OCI-LY1 (cell line): ENCODE measurements at regions not wholly inside any gene's neighbourhood (a gene's known extent, or its start where the extent isn't known, plus 50 kb on each side); places are given as distances from the start of the nearest gene placed in this dataset.
"Not testable (repeated sequence)": the region's sequence is repeated elsewhere in the genome, so short reads cannot be mapped to it uniquely, and the experiment has no call there.

Source experiments
- H2AFZ ChIP-seq: fragments of 200-600 bp; sonication (generic), shearing (Covaris generic); 2 replicates; pipeline ENCODE4 v1.6.0; 2014; ENCODE audit warnings: antibody characterized with exemption, mild to moderate bottlenecking, low read length
- H3F3A ChIP-seq: fragments of 200-600 bp; sonication (generic), shearing (Covaris generic); 2 replicates; pipeline ENCODE4 v1.6.0; 2014; ENCODE audit warnings: mild to moderate bottlenecking, antibody characterized with exemption, low read length, moderate library complexity; ENCODE audit not compliant: insufficient read depth
- H3K27ac ChIP-seq: fragments of 200-600 bp; sonication (generic); 2 replicates; pipeline ENCODE4 v1.5.1; 2014; ENCODE audit warnings: low read length, mixed run types, mild to moderate bottlenecking, low read depth; ENCODE audit not compliant: poor library complexity, severe bottlenecking
- H3K27me3 ChIP-seq: fragments of 200-600 bp; sonication (generic); 2 replicates; pipeline ENCODE4 v1.6.0; 2014; ENCODE audit warnings: antibody characterized with exemption, mild to moderate bottlenecking, low read length, moderate library complexity; ENCODE audit not compliant: insufficient read depth
- H3K36me3 ChIP-seq: fragments of 200-600 bp; sonication (generic); 2 replicates; pipeline ENCODE4 v1.6.1; 2014; ENCODE audit warnings: mild to moderate bottlenecking, antibody characterized with exemption, low read length, moderate library complexity, mixed read lengths; ENCODE audit not compliant: insufficient read depth
- H3K4me1 ChIP-seq: fragments of 200-600 bp; sonication (generic); 2 replicates; pipeline ENCODE4 v1.5.1; 2014; ENCODE audit warnings: mild to moderate bottlenecking, low read length, moderate library complexity; ENCODE audit not compliant: insufficient read depth, severe bottlenecking
- H3K4me2 ChIP-seq: fragments of 200-600 bp; sonication (generic), shearing (Covaris generic); 2 replicates; pipeline ENCODE4 v1.6.1; 2014; ENCODE audit warnings: low read length
- H3K4me3 ChIP-seq: fragments of 200-600 bp; sonication (generic); 2 replicates; pipeline ENCODE4 v1.5.1; 2014; ENCODE audit warnings: low read length, low read depth, mild to moderate bottlenecking, mixed read lengths; ENCODE audit not compliant: poor library complexity, severe bottlenecking
- H3K79me2 ChIP-seq: fragments of 200-600 bp; shearing (Covaris generic); 2 replicates; pipeline ENCODE4 v1.6.1; 2016; ENCODE audit warnings: mixed run types, low read length, mixed read lengths; ENCODE audit not compliant: insufficient read depth
- H3K9ac ChIP-seq: fragments of 200-600 bp; sonication (generic), shearing (Covaris generic); 2 replicates; pipeline ENCODE4 v1.6.1; 2014; ENCODE audit warnings: mild to moderate bottlenecking, low read length, mixed read lengths
- H3K9me2 ChIP-seq: fragments of 200-600 bp; sonication (generic), shearing (Covaris generic); 2 replicates; pipeline ENCODE4 v1.6.1; 2014; ENCODE audit warnings: low read depth, mild to moderate bottlenecking, low read length, mixed read lengths
- H3K9me3 ChIP-seq: fragments of 200-600 bp; shearing (Covaris generic); 2 replicates; pipeline ENCODE4 v1.6.1; 2014; ENCODE audit warnings: low read length, mixed read lengths
- H4K20me1 ChIP-seq: fragments of 200-600 bp; sonication (generic), shearing (Covaris generic); 2 replicates; pipeline ENCODE4 v1.6.0; 2016; ENCODE audit warnings: mild to moderate bottlenecking, low read length; ENCODE audit not compliant: insufficient read depth
- EZH2 ChIP-seq: fragments of 200-600 bp; sonication (generic), shearing (Covaris generic); IDR thresholded peaks from 2 replicates; pipeline ENCODE4 v1.8.0; 2017; ENCODE audit warnings: borderline replicate concordance, mixed run types, mild to moderate bottlenecking, antibody characterized with exemption, low read length, moderate library complexity, mixed read lengths
- TF ChIP-seq, protein P1 (sequence below): fragments of 200-600 bp; sonication (generic), shearing (Covaris generic); IDR thresholded peaks from 2 replicates; pipeline ENCODE4 v1.5.1; 2017; ENCODE audit warnings: mild to moderate bottlenecking, antibody characterized with exemption, low read length, moderate library complexity, mixed read lengths

DNA sequence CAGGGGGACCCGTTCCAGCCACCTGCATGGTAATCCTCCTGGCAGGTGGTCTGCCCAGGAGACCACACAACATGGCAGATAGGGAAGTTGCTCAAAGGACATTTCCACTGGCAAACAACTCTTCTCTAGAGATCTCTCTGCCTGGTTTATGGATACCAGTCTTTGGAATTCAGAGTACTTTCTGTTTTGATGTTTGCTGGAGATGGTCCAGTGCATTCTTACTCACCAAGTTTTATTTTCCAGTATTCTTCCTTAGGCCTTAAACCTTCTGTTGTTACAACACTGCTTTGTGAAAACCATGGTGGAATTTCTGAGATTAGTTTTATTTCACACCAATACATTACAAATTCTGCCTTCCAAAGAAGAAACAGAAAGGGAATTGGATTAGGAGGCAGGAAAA lies 428.3 kb downstream of the FUT8 start:
- no peak overlapping the region for H3K4me3 ChIP-seq
- H3K79me2 ChIP-seq: no peaks in the 10 kb centered on the region
- H3K27me3 ChIP-seq: 0 out of 2 replicates have a peak, but pooled peaks cover 2% of the 10 kb centered on the region
- no peaks in the 10 kb centered on the region for H3K9me3 ChIP-seq
- no peaks in the 10 kb centered on the region for H4K20me1 ChIP-seq
- H3K9me2 ChIP-seq: no peaks in the 10 kb centered on the region
- H3K9ac ChIP-seq: no peak overlapping the region
- no peaks in the 10 kb centered on the region for H3K36me3 ChIP-seq
- H3K27ac ChIP-seq: no peak overlapping the region
- no peaks in the 10 kb centered on the region for H3K4me1 ChIP-seq
- H2AFZ ChIP-seq: no peak overlapping the region
- TF ChIP-seq, protein P1, sequence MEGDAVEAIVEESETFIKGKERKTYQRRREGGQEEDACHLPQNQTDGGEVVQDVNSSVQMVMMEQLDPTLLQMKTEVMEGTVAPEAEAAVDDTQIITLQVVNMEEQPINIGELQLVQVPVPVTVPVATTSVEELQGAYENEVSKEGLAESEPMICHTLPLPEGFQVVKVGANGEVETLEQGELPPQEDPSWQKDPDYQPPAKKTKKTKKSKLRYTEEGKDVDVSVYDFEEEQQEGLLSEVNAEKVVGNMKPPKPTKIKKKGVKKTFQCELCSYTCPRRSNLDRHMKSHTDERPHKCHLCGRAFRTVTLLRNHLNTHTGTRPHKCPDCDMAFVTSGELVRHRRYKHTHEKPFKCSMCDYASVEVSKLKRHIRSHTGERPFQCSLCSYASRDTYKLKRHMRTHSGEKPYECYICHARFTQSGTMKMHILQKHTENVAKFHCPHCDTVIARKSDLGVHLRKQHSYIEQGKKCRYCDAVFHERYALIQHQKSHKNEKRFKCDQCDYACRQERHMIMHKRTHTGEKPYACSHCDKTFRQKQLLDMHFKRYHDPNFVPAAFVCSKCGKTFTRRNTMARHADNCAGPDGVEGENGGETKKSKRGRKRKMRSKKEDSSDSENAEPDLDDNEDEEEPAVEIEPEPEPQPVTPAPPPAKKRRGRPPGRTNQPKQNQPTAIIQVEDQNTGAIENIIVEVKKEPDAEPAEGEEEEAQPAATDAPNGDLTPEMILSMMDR: no peak
- TF ChIP-seq EZH2: no peak
- no peaks in the 10 kb centered on the region for H3F3A ChIP-seq
- no peak overlapping the region for H3K4me2 ChIP-seq

DNA sequence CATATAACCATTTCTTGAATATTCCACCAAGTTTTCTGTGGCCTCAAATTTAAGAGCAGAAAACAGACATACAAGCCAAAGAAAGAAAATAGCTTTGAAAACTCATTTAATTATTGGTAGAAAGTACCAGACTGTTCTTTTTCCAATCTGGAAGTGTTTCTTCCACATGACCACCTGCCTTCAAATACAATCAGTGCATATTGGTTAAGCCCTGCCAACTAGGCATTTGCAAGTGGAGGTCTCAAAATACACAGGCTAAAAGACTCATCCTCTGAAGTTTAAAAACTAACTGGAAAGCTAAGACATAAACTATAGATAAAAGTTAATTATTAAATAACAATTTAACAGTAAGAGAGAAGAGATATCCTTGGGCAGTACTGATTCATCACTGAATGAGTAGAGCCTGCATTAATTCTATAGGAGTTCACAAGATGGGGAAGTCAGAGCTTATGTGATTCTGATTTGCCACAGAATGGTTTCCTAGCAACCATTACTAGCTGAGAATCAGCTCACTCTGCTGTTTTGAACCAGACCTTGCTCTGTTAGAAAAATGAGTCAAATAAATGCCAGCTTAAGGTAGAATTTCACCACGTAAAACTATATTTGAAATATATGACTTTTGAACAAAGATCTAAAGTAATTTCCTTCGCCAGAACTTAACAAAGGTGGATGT lies 433.8 kb downstream of the FUT8 start:
- H3K4me2 ChIP-seq: no peak overlapping the region

DNA sequence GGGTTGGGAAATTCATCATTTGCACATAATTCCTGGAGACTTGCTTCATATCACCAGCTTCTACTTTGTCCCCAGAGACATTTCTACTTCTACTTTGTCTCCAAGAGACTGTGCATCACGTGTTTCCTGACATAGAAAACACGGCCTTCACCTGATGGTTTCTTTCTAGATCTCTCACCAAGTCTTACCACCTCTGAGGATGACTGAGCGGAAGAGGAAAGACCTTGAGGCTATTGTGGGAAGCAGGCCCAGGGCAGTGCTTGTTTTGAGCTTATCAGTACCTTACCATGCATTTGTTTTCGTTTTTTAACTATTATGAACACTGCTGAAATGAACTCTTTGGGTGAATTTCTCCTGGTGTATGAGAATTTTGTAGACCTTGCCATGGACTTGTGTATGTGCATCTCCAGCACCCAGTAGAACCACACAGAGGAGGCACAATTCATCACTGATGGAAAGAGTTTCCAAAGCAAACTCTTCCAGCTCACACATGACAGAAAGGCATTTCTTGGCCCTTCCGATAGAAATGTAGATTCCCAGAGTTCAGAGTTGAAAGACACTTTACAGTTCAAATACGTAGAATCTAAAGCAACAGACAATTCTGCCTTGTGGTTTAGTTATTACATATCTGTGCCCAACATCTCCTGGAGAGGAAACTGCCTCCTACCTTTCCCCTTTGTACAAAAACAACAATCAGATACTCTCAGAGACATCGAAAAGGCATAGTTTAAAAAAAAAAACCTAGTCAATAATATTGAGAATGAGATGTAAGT lies 434.7 kb downstream of the FUT8 start:
- Histone ChIP-seq H3K27ac (no peak overlapping the region), H3K79me2 (no peaks in the 10 kb centered on the region), H3K4me1 (no peaks in the 10 kb centered on the region), H3K9me2 (no peaks in the 10 kb centered on the region), H3K4me2 (no peak overlapping the region), H3K36me3 (no peaks in the 10 kb centered on the region), H4K20me1 (no peaks in the 10 kb centered on the region), H2AFZ (no peak overlapping the region), H3K4me3 (no peak overlapping the region), H3K27me3 (no peaks in the 10 kb centered on the region), H3K9me3 (no peaks in the 10 kb centered on the region), H3F3A (no peaks in the 10 kb centered on the region), H3K9ac (no peak overlapping the region)
- TF ChIP-seq EZH2: no peak
- TF ChIP-seq, protein P1: no peak

More for the DNA sequence above, 433.8 kb downstream of the FUT8 start:
- no peak overlapping the region for H3K27ac ChIP-seq
- no peaks in the 10 kb centered on the region for H4K20me1 ChIP-seq
- no peaks in the 10 kb centered on the region for H3K9me3 ChIP-seq
- no peak overlapping the region for H3K9ac ChIP-seq
- no peak overlapping the region for H2AFZ ChIP-seq
- H3K4me3 ChIP-seq: no peak overlapping the region
- H3F3A ChIP-seq: no peaks in the 10 kb centered on the region
- H3K4me1 ChIP-seq: no peaks in the 10 kb centered on the region
- H3K27me3 ChIP-seq: no peaks in the 10 kb centered on the region
- H3K36me3 ChIP-seq: no peaks in the 10 kb centered on the region
- H3K9me2 ChIP-seq: no peaks in the 10 kb centered on the region
- no peaks in the 10 kb centered on the region for H3K79me2 ChIP-seq
- TF ChIP-seq, protein P1: no peak
- TF ChIP-seq EZH2: no peak

DNA sequence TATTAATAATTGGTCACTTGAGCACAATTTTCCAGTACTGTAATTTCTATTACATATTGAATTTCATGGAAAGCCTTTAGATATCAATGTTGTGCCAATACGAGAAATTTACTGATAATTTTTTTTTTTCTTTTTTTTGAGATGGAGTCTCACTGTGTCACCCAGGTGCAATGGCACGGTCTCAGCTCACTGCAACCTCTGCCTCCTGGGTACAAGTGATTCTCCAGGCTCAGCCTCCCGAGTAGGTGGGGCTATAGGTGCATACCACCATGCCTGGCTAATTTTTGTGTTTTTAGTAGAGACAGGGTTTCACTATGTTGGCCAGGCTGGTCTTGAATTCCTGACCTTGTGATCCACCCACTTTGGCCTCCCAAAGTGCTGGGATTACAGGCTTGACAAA lies 435.4 kb downstream of the FUT8 start:
- H4K20me1 ChIP-seq, H3K4me3 ChIP-seq, H3K79me2 ChIP-seq, H3K9me3 ChIP-seq, H3K36me3 ChIP-seq, H3K27me3 ChIP-seq, H2AFZ ChIP-seq, H3K9ac ChIP-seq, H3K9me2 ChIP-seq, H3F3A ChIP-seq, H3K27ac ChIP-seq, H3K4me1 ChIP-seq, H3K4me2 ChIP-seq: not testable (repeated sequence)
